K562 (cell line): ENCODE measurements at regions not wholly inside any gene's neighbourhood (a gene's known extent, or its start where the extent isn't known, plus 50 kb on each side); places are given as distances from the start of the nearest gene placed in this dataset.

Experiments
- ATAC-seq: fragments of 200-7000 bp; cut with Tn5 transposase; 3 replicates; pipeline ENCODE4 v1.9.1; 2020; ENCODE audit warnings: moderate library complexity
- BruUV-seq: library from RNA; stranded (reverse); fragments of 400-500 nt; replicated peaks from 2 replicates; lab custom pipeline; 2021; lab: Mats Ljungman, UMichigan
- CTCF ChIA-PET: fragments of 300-600 bp; formaldehyde crosslinking; extraction: SDS; loops from one replicate; lab custom pipeline; 2021; ENCODE audit warnings: low intra/inter-chr PET ratio; lab: Yijun Ruan, JAX
- POLR2A ChIA-PET: fragments of 300-600, 350-650 bp; sonication (Branson Sonifier 250); formaldehyde crosslinking; extraction: SDS; loops from one replicate; lab custom pipeline; 2021; ENCODE audit warnings: antibody characterized with exemption, inconsistent platforms; lab: Yijun Ruan, JAX
- DNase-seq, 4 experiments: peaks; one replicate each; pipeline versions ENCODE4 v3.0.0 to v3.0.0-alpha.2; 2011 to 2018; ENCODE audit warnings: low spot score in 3 of 4, mixed read lengths in 3 of 4; ENCODE audit errors: extremely low read depth in 1 of 4
- FAIRE-seq: peaks from 2 replicates; lab custom pipeline; 2011; peaks lifted over from hg19 to GRCh38; lab: Jason Lieb, UNC
- H2AFZ ChIP-seq: 2 replicates; pipeline ENCODE4 v1.6.0; 2011; ENCODE audit warnings: low read depth, low read length, control low read depth, inconsistent platforms
- H3K27ac ChIP-seq: fragments of 200-600 bp; 3 replicates; pipeline ENCODE4 v1.8.0; 2011; ENCODE audit warnings: low read depth, mild to moderate bottlenecking, control low read depth, inconsistent platforms, low read length, moderate library complexity, mixed read lengths; ENCODE audit errors: extremely low read depth
- H3K27me3 ChIP-seq, 2 experiments: fragments of 300-600 bp in 1 of 2; 2 replicates in 1 of 2; 3 replicates in 1 of 2; pipeline versions ENCODE4 v1.6.0 to v1.8.0; 2011; ENCODE audit warnings: inconsistent platforms in 2 of 2, low read length in 2 of 2, mild to moderate bottlenecking in 1 of 2, mixed read lengths in 1 of 2, moderate library complexity in 1 of 2; ENCODE audit not compliant: control insufficient read depth in 2 of 2, insufficient read depth in 2 of 2
- H3K36me3 ChIP-seq: fragments of 300-600 bp; 3 replicates; pipeline ENCODE4 v1.8.0; 2011; ENCODE audit warnings: mild to moderate bottlenecking, low read length, inconsistent platforms; ENCODE audit not compliant: control insufficient read depth, insufficient read depth
- H3K4me1 ChIP-seq, 2 experiments: fragments of 200-600 bp in 1 of 2; replicated peaks in 1 of 2; 2 replicates in 1 of 2; 3 replicates in 1 of 2; pipeline versions ENCODE4 v1.5.1 to v1.8.0; 2011; ENCODE audit warnings: inconsistent platforms in 2 of 2, low read length in 2 of 2, mild to moderate bottlenecking in 1 of 2, mixed read lengths in 1 of 2, moderate library complexity in 1 of 2; ENCODE audit not compliant: control insufficient read depth in 2 of 2, insufficient read depth in 2 of 2
- H3K4me2 ChIP-seq: 2 replicates; pipeline ENCODE4 v1.6.1; 2011; ENCODE audit warnings: low read length, control low read depth, inconsistent platforms, mixed read lengths; ENCODE audit not compliant: insufficient read depth
- H3K4me3 ChIP-seq: fragments of 200-600 bp; sonication (generic), shearing (Covaris generic); 2 replicates; pipeline ENCODE4 v1.5.1; 2016; ENCODE audit warnings: control low read depth, inconsistent platforms
- H3K79me2 ChIP-seq: fragments of 200-600 bp; 3 replicates; pipeline ENCODE4 v1.8.0; 2011; ENCODE audit warnings: low read length, inconsistent platforms; ENCODE audit not compliant: control insufficient read depth, insufficient read depth
- H3K9ac ChIP-seq, 2 experiments: 2 replicates each; pipeline versions ENCODE4 v1.6.0 to v1.6.1; 2011; ENCODE audit warnings: low read depth in 2 of 2, low read length in 2 of 2, control low read depth in 1 of 2, inconsistent platforms in 1 of 2, mild to moderate bottlenecking in 1 of 2, mixed read lengths in 1 of 2; ENCODE audit not compliant: insufficient read depth in 1 of 2
- H3K9me1 ChIP-seq: one replicate; pipeline ENCODE4 v1.6.0; 2011; ENCODE audit warnings: inconsistent platforms, mild to moderate bottlenecking, low read length, moderate library complexity; ENCODE audit not compliant: control insufficient read depth, insufficient read depth
- H3K9me3 ChIP-seq: replicated peaks from 2 replicates; pipeline ENCODE4 v1.5.1; 2011; ENCODE audit warnings: low read depth, low read length, inconsistent platforms; ENCODE audit not compliant: control insufficient read depth, insufficient read depth
- H4K20me1 ChIP-seq: replicated peaks from 2 replicates; pipeline ENCODE4 v1.6.1; 2011; ENCODE audit warnings: low read length, inconsistent platforms, mixed read lengths; ENCODE audit not compliant: control insufficient read depth, insufficient read depth
- ERF ChIP-seq: fragments of 450-650 bp; formaldehyde crosslinking; IDR thresholded peaks from 2 replicates; pipeline ENCODE4 v1.4.0; 2020; ENCODE audit warnings: mild to moderate bottlenecking, mixed read lengths
- FUS ChIP-seq: fragments of 200-400 bp; formaldehyde crosslinking; optimal IDR thresholded peaks from 2 replicates; pipeline ENCODE3; 2017; ENCODE audit warnings: low read depth, low read length
- GTF2A2 ChIP-seq: IDR thresholded peaks from 2 replicates; pipeline ENCODE4 v1.6.1; 2016; ENCODE audit warnings: mild to moderate bottlenecking, missing genetic modification characterization, missing compliant biosample characterization
- MAFG ChIP-seq: fragments of 450-650 bp; conservative IDR thresholded peaks from 2 replicates; pipeline ENCODE4 v1.6.1; 2016; ENCODE audit warnings: missing genetic modification characterization, missing compliant biosample characterization
- MIER1 ChIP-seq: fragments of 450-650 bp; IDR thresholded peaks from 2 replicates; pipeline ENCODE4 v1.6.1; 2016; ENCODE audit warnings: antibody characterized with exemption, mild to moderate bottlenecking, low read depth
- NRF1 ChIP-seq, 2 experiments: fragments of 450-650 bp; IDR thresholded peaks in 1 of 2; conservative IDR thresholded peaks in 1 of 2; 2 replicates each; pipeline ENCODE4 v1.6.1; 2014; ENCODE audit warnings: mild to moderate bottlenecking in 2 of 2
- SRSF1 ChIP-seq: fragments of 200-400 bp; formaldehyde crosslinking; IDR thresholded peaks from 2 replicates; pipeline ENCODE4 v1.6.1; 2017; ENCODE audit warnings: mild to moderate bottlenecking, low read depth, low read length, moderate library complexity
- TAF9B ChIP-seq: fragments of 450-650 bp; IDR thresholded peaks from 2 replicates; pipeline ENCODE4 v1.6.1; 2018; ENCODE audit warnings: mild to moderate bottlenecking; ENCODE audit not compliant: partially characterized antibody
- ZNF445 ChIP-seq: fragments of 250-450 bp; sonication (Bioruptor Pico); IDR thresholded peaks from 2 replicates; pipeline ENCODE4 v1.4.0; 2020; ENCODE audit warnings: low read depth, mild to moderate bottlenecking, moderate library complexity
- ZNF512 ChIP-seq: IDR thresholded peaks from 2 replicates; pipeline ENCODE4 v1.6.1; 2016; ENCODE audit warnings: missing genetic modification characterization, missing compliant biosample characterization
- ZNF77 ChIP-seq: fragments of 250-450 bp; sonication (Bioruptor Pico); IDR thresholded peaks from 2 replicates; pipeline ENCODE4 v1.5.0; 2020
- WGBS: fragments of 100-300 bp; shearing (Covaris generic); methylation state at CpG from one replicate; pipeline ENCODE4 v1.1.6; 2016; ENCODE audit warnings: low coverage, mixed read lengths; ENCODE audit not compliant: insufficient coverage; ENCODE audit errors: missing lambda C conversion rate; 5-methylcytosine and 5-hydroxymethylcytosine counted together
- in situ Hi-C: fragments of 300-500 bp; cut with MboI; formaldehyde crosslinking; loops from 4 replicates; pipeline ENCODE4 v1.15.0; 2018; ENCODE audit warnings: inconsistent platforms, mixed read lengths
- intact Hi-C: fragments of 100-400 bp; cut with micrococcal nuclease; formaldehyde crosslinking; loops from 2 replicates; pipeline ENCODE4 v1.14.2; 2022

GRCh38 chr9:108345826-108346225, 510.0 kb downstream of the ACTL7B start:
- CTCF ChIA-PET, result no interaction called here
- H3K79me2 ChIP-seq, result no peaks in the 10 kb centered on the region
- no peak overlapping the region for H3K4me2 ChIP-seq
- no peak overlapping the region for H3K9ac ChIP-seq
- H3K27ac ChIP-seq, result no peak overlapping the region
- in situ Hi-C loops, result no loop called here
- no peaks in the 10 kb centered on the region for H3K9me1 ChIP-seq
- intact Hi-C loops, result no loop called here
- BruUV-seq, result no TSS peak
- POLR2A ChIA-PET, result no interaction called here
- ATAC-seq, result no peak
- no peaks in the 10 kb centered on the region for H3K27me3 ChIP-seq
- no peak overlapping the region for H3K4me3 ChIP-seq
- 2% methylated on average over 3 of the region's 3 CpGs for WGBS
- no peak for TF ChIP-seq GTF2A2 (tag)
- no peak for TF ChIP-seq TAF9B
- TF ChIP-seq ZNF77 (CRISPR knock-in tag), result no peak
- TF ChIP-seq FUS, result no peak
- no peak for TF ChIP-seq MIER1
- no peak for TF ChIP-seq SRSF1
- no peak for TF ChIP-seq NRF1 (conservative IDR thresholded peaks at IDR 0.05 in 1 of 2, IDR thresholded peaks at IDR 0.05 in 1 of 2)
- no peak for TF ChIP-seq MAFG
- TF ChIP-seq ZNF445, result no peak
- TF ChIP-seq ERF (CRISPR knock-in tag), result no peak
- TF ChIP-seq ZNF512, result no peak
- FAIRE-seq, result no peak
- H3K4me1 ChIP-seq, result no peaks in the 10 kb centered on the region
- H3K36me3 ChIP-seq, result no peaks in the 10 kb centered on the region
- H4K20me1 ChIP-seq, result no peaks in the 10 kb centered on the region
- no peaks in the 10 kb centered on the region for H3K9me3 ChIP-seq
- no peak for DNase-seq
- no peak overlapping the region for H2AFZ ChIP-seq
